ENCODE measurements at regions not wholly inside any gene's neighbourhood (a gene's known extent, or its start where the extent isn't known, plus 50 kb on each side); places are given as distances from the start of the nearest gene placed in this dataset.

DNA sequence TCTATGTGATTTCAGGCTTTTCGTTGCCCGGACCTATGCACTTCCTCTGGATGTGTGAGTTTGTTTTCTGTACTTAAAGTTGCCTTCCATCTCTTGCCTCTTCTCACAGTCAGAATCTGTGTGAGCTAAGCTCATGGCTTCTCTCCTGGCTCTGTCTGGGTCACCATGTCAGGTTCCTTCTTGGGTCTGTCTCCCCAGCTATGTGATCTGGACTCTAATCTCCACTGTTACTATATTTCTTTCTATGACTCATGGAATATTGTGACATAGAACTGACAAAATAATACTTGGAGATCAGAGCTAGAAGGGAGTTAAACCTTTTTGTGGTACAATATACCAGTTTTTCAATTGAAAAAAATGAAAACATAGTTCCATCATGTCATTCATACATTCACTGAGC lies 172.7 kb upstream of the FGGY start:
- TF ChIP-seq, protein P1, sequence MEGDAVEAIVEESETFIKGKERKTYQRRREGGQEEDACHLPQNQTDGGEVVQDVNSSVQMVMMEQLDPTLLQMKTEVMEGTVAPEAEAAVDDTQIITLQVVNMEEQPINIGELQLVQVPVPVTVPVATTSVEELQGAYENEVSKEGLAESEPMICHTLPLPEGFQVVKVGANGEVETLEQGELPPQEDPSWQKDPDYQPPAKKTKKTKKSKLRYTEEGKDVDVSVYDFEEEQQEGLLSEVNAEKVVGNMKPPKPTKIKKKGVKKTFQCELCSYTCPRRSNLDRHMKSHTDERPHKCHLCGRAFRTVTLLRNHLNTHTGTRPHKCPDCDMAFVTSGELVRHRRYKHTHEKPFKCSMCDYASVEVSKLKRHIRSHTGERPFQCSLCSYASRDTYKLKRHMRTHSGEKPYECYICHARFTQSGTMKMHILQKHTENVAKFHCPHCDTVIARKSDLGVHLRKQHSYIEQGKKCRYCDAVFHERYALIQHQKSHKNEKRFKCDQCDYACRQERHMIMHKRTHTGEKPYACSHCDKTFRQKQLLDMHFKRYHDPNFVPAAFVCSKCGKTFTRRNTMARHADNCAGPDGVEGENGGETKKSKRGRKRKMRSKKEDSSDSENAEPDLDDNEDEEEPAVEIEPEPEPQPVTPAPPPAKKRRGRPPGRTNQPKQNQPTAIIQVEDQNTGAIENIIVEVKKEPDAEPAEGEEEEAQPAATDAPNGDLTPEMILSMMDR (IDR thresholded peaks at IDR 0.05), result no peak
- TF ChIP-seq EP300 (IDR thresholded peaks at IDR 0.05), result no peak
- no peak for TF ChIP-seq POLR2A (IDR thresholded peaks at IDR 0.05)
- no peak for TF ChIP-seq POLR2AphosphoS5 (IDR thresholded peaks at IDR 0.05)
